Nephron (organoid): ENCODE measurements at regions not wholly inside any gene's neighbourhood (a gene's known extent, or its start where the extent isn't known, plus 50 kb on each side); places are given as distances from the start of the nearest gene placed in this dataset.

Experiments used
- H3K27ac Mint-ChIP-seq, 3 experiments: 2 replicates each; pipeline ENCODE4 v1.8.0; 2020; ENCODE audit warnings: mixed read lengths in 3 of 3, mild to moderate bottlenecking in 2 of 3, moderate library complexity in 1 of 3
- H3K27me3 Mint-ChIP-seq: 2 replicates; pipeline ENCODE4 v1.8.0; 2021; ENCODE audit warnings: low read depth, mild to moderate bottlenecking, moderate library complexity, mixed read lengths
- H3K36me3 Mint-ChIP-seq: 2 replicates; pipeline ENCODE4 v1.8.0; 2020; ENCODE audit warnings: low read depth, mixed read lengths
- H3K4me1 Mint-ChIP-seq: 2 replicates; pipeline ENCODE4 v1.8.0; 2020; ENCODE audit warnings: mixed read lengths
- H3K4me3 Mint-ChIP-seq, 3 experiments: 2 replicates each; pipeline ENCODE4 v1.8.0; 2020; ENCODE audit warnings: mild to moderate bottlenecking in 3 of 3, mixed read lengths in 3 of 3, moderate library complexity in 2 of 3
- H3K9me3 Mint-ChIP-seq: 2 replicates; pipeline ENCODE4 v1.8.0; 2020; ENCODE audit warnings: mixed read lengths
- TF ChIP-seq, protein P1 (sequence below), 3 experiments: fragments of 200-600 bp; sonication (generic); IDR thresholded peaks; one replicate each; pipeline ENCODE4 v1.5.0; 2021; ENCODE audit warnings: antibody characterized with exemption in 3 of 3; ENCODE audit not compliant: unreplicated experiment in 3 of 3

DNA sequence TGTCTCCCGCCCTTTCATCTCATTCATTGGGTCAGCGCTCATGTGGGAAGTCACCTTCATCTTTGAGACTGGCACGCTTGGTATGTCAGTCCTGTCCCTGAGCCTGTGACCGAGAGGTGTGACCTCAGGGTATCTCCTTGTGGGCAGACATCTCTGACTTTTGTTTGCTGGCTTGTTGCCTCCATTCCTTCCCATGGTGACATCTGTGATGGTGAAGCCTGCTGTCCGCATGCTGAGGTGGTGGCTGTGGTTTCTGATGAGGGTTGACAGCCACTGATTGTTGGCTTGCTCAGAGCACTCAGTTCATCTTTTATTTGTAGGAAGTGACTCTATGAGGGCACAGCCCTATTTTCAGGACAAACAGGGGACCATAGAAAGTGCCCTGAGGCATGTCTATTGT lies 139.2 kb downstream of the SLC4A3 start:
- TF ChIP-seq, protein P1, sequence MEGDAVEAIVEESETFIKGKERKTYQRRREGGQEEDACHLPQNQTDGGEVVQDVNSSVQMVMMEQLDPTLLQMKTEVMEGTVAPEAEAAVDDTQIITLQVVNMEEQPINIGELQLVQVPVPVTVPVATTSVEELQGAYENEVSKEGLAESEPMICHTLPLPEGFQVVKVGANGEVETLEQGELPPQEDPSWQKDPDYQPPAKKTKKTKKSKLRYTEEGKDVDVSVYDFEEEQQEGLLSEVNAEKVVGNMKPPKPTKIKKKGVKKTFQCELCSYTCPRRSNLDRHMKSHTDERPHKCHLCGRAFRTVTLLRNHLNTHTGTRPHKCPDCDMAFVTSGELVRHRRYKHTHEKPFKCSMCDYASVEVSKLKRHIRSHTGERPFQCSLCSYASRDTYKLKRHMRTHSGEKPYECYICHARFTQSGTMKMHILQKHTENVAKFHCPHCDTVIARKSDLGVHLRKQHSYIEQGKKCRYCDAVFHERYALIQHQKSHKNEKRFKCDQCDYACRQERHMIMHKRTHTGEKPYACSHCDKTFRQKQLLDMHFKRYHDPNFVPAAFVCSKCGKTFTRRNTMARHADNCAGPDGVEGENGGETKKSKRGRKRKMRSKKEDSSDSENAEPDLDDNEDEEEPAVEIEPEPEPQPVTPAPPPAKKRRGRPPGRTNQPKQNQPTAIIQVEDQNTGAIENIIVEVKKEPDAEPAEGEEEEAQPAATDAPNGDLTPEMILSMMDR (IDR thresholded peaks at IDR 0.05; ENCODE audit: unreplicated experiment in 3 of 3): no peak
- peaks cover 7% of the 10 kb centered on the region for H3K27me3 Mint-ChIP-seq
- no peak overlapping the region for H3K4me3 Mint-ChIP-seq
- H3K27ac Mint-ChIP-seq: peak overlapping the region in 1 of 3 experiments; percentile 55
- no peaks in the 10 kb centered on the region for H3K36me3 Mint-ChIP-seq
- peaks cover 6% of the 10 kb centered on the region for H3K9me3 Mint-ChIP-seq
- H3K4me1 Mint-ChIP-seq: peaks cover 32% of the 10 kb centered on the region

DNA sequence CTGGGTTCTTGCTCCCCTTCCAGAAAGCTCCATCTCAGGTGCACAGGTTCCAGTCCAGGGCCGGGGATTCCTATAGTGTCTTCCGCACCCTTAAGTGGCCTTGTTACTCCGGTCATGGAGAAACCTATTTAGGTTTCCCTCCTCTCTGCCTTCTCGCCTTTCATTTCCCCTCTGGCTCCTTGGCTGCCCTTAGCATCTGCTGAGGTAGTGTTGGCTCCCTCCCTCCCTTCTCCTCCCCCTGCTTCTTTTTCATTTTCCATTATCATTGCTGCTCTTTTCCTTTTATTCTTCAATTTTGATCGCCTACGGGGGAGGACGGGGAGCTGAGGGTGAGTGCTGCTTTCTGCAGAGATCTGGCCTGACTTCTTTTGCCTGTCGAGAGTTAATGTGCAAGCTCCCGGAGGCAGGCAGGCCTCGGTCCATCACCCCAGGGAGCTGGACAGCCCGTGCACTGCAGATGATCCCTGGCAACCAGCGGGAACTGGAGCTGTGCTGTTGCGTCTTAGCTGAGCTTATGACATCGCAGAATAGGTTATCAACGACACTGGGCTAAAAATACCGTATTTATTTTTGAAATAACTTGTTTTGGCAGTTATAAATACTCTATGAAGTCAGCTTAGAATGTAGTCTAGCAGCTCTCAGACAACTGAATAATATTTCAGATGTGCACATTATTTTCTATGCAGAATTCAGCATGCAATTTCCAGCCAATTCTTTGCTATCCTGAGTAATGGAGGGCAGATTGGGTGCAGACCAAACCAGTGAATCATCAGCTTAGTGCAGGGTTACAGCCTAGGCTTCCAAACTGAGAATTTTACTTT lies 141.9 kb downstream of the SLC4A3 start:
- TF ChIP-seq, protein P1 (IDR thresholded peaks at IDR 0.05; ENCODE audit: unreplicated experiment in 3 of 3): no peak
- peaks cover 6% of the 10 kb centered on the region for H3K9me3 Mint-ChIP-seq
- peak overlapping the region in 2 of 3 experiments; percentile 21 to 27 for H3K4me3 Mint-ChIP-seq
- peaks cover 8% of the 10 kb centered on the region for H3K27me3 Mint-ChIP-seq
- H3K36me3 Mint-ChIP-seq: no peaks in the 10 kb centered on the region
- peaks cover 52% of the 10 kb centered on the region for H3K4me1 Mint-ChIP-seq
- peak overlapping the region; percentile 31 to 95 (median 87) for H3K27ac Mint-ChIP-seq

DNA sequence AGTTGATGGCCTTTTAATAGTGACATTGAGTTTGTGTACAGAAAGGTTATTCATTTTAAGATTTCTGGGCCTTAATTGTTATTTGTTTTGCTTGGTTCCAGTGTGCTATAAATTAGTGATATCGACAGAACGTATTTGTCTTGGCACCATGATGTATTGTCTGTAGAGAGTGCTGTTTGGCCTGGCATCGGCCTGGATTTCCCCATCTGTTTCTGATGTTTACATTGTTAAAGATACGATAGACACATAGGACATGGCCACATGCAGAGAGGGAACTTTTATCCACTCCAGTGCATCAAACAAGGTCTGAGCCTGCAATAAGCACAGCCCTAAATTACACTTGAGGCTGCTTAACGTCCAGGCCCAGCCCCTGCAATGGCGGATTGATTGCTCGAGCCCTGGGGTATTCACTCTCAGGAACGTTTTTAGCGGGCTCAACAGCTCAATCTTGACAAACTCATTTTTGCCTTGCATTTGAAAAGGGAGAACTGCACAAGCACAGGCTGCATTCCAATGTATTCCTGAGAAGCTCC lies 144.7 kb downstream of the SLC4A3 start:
- TF ChIP-seq, protein P1 (IDR thresholded peaks at IDR 0.05; ENCODE audit: unreplicated experiment in 3 of 3): no peak
- H3K36me3 Mint-ChIP-seq: no peaks in the 10 kb centered on the region
- peaks cover 2% of the 10 kb centered on the region for H3K9me3 Mint-ChIP-seq
- no peak overlapping the region for H3K4me3 Mint-ChIP-seq
- H3K27ac Mint-ChIP-seq: peak overlapping the region; percentile 54 to 78 (median 64)
- H3K27me3 Mint-ChIP-seq: peaks cover 16% of the 10 kb centered on the region
- peaks cover 42% of the 10 kb centered on the region for H3K4me1 Mint-ChIP-seq

DNA sequence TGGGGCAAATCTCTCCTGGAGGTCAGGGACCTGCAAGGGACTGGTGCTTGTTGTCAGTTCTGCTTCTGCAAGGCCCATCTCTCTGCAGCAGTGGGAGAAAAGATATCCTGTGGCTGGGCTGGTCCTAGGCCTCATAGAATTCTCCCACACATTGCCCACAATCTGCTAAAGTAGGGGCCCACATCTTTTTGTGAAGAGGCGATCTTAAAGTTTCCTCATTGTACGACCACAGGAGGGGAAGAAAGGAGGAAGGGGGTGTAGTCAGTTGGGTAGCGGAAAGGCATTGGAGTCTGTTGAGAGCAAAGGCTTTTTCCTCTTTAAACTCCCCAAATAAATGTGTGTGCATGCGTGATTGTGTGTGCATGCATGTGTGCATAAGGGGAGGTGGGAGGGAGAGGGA lies 145.3 kb downstream of the SLC4A3 start:
- TF ChIP-seq, protein P1 (IDR thresholded peaks at IDR 0.05; ENCODE audit: unreplicated experiment in 3 of 3): no peak
- Mint-ChIP-seq H3K27me3 (peaks cover 20% of the 10 kb centered on the region), H3K4me1 (peaks cover 47% of the 10 kb centered on the region), H3K4me3 (no peak overlapping the region), H3K36me3 (no peaks in the 10 kb centered on the region), H3K9me3 (peaks cover 2% of the 10 kb centered on the region), H3K27ac (peak overlapping the region; percentile 54 to 78 (median 64))

DNA sequence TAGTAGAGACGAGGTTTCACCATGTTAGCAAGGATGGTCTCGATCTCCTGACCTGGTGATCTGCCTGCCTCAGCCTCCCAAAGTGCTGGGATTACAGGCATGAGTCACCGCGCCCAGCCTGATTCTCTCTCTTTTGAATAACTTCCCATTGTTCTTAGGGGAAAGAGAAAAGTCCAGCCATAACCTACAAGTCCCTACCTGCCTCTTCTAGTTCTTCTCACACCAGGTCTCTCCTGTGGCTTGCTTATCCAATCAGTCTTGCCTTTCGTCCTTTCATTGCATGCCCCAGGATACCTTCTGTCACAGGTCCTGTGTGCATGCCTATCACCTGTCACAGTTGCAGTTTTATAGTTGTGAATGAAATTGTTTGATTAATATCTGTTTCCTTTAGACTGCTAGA lies 148.1 kb downstream of the SLC4A3 start:
- Mint-ChIP-seq H3K4me3 (no peak overlapping the region), H3K27me3 (peaks cover 20% of the 10 kb centered on the region), H3K36me3 (no peaks in the 10 kb centered on the region), H3K4me1 (peaks cover 35% of the 10 kb centered on the region), H3K27ac (peak overlapping the region in 1 of 3 experiments; percentile 53), H3K9me3 (no peaks in the 10 kb centered on the region)
- TF ChIP-seq, protein P1 (IDR thresholded peaks at IDR 0.05; ENCODE audit: unreplicated experiment in 3 of 3): no peak
